Esophagus squamous epithelium (tissue), 5 donors: ENCODE measurements at regions not wholly inside any gene's neighbourhood (a gene's known extent, or its start where the extent isn't known, plus 50 kb on each side); places are given as distances from the start of the nearest gene placed in this dataset.

Experiments
- DNase-seq: peaks from one replicate; lab custom pipeline; 2025; lab: John Stamatoyannopoulos, UW
- H3K27ac ChIP-seq, 4 donors: fragments of 200-600 bp; sonication (generic); one replicate each; pipeline ENCODE4 v1.5.1; 2016 to 2019; ENCODE audit warnings: mild to moderate bottlenecking in 1 of 4
- H3K27me3 ChIP-seq, 4 donors: fragments of 200-600 bp; sonication (generic); 1 replicate in 3 of 4; 2 replicates in 1 of 4; pipeline versions ENCODE4 v1.5.1 to v1.6.0; 2017 to 2021; ENCODE audit warnings: antibody characterized with exemption in 1 of 4
- H3K36me3 ChIP-seq, 3 donors: fragments of 200-600 bp; sonication (generic); one replicate each; pipeline ENCODE4 v1.5.1; 2016 to 2019
- H3K4me1 ChIP-seq, 3 donors: fragments of 200-600 bp; sonication (generic); one replicate each; pipeline ENCODE4 v1.5.1; 2017 to 2019
- H3K4me3 ChIP-seq, 4 donors: fragments of 200-600 bp; sonication (generic); 1 replicate in 3 of 4; 2 replicates in 1 of 4; pipeline ENCODE4 v1.5.1; 2016 to 2019; ENCODE audit warnings: mild to moderate bottlenecking in 2 of 4, moderate library complexity in 1 of 4
- H3K9me3 ChIP-seq, 3 donors: fragments of 200-600 bp; sonication (generic); one replicate each; pipeline ENCODE4 v1.5.1; 2016 to 2019
- CTCF ChIP-seq, 6 experiments: fragments of 450-650 bp in 4 of 6; fragments of 200-600 bp in 2 of 6; sonication (generic) in 2 of 6; IDR thresholded peaks; one replicate each; pipeline ENCODE4 v1.5.1; 2016 to 2019; ENCODE audit warnings: antibody characterized with exemption in 6 of 6, mild to moderate bottlenecking in 4 of 6, moderate library complexity in 4 of 6
- POLR2A ChIP-seq, 4 donors: fragments of 450-650 bp; IDR thresholded peaks; one replicate each; pipeline ENCODE4 v1.6.1; 2017; ENCODE audit warnings: antibody characterized with exemption in 4 of 4, mild to moderate bottlenecking in 4 of 4, moderate library complexity in 3 of 4
- WGBS, 2 donors: methylation state at CpG; one replicate each; pipeline ENCODE4 v1.1.5; 2018; 5-methylcytosine and 5-hydroxymethylcytosine counted together
- intact Hi-C: fragments of 100-400 bp; cut with DNase I; formaldehyde crosslinking; loops from one replicate; pipeline ENCODE4 v1.15.0; 2022
- donor health status: DM: yes; HTN: yes; CAD: no.

- no peak for DNase-seq
- Histone ChIP-seq H3K36me3 (no peaks in the 10 kb centered on the region), H3K9me3 (no peaks in the 10 kb centered on the region), H3K4me1 (no peaks in the 10 kb centered on the region), H3K27ac (no peak overlapping the region), H3K4me3 (no peak overlapping the region), H3K27me3 (peaks cover 0 to 26% (median 0%) of the 10 kb centered on the region in 4 donors)
- WGBS, 2 donors: 50 to 52% methylated on average over 5 of the region's 5 CpGs
- intact Hi-C loops: no loop called here
- no peak for TF ChIP-seq POLR2A (IDR thresholded peaks at IDR 0.05)
- no peak for TF ChIP-seq CTCF (IDR thresholded peaks at IDR 0.05)
Observed at GRCh38 chr15:88746451-88746850, 56.8 kb upstream of the ACAN start.

GRCh38 chr15:88747111-88747510, 56.1 kb upstream of the ACAN start:
- Histone ChIP-seq H3K9me3 (no peaks in the 10 kb centered on the region), H3K4me1 (no peaks in the 10 kb centered on the region), H3K27ac (no peak overlapping the region), H3K27me3 (peaks cover 0 to 20% (median 0%) of the 10 kb centered on the region in 4 donors), H3K4me3 (no peak overlapping the region), H3K36me3 (no peaks in the 10 kb centered on the region)
- intact Hi-C loops: no loop called here
- WGBS, 2 donors: 46 to 60% methylated on average over 1 of the region's 1 CpG
- TF ChIP-seq POLR2A (IDR thresholded peaks at IDR 0.05) (no peak), CTCF (IDR thresholded peaks at IDR 0.05) (no peak)
- DNase-seq: no peak

GRCh38 chr15:88747631-88748030, 55.6 kb upstream of the ACAN start:
- Histone ChIP-seq H3K4me1 (no peaks in the 10 kb centered on the region), H3K27ac (no peak overlapping the region), H3K36me3 (no peaks in the 10 kb centered on the region), H3K9me3 (no peaks in the 10 kb centered on the region), H3K4me3 (no peak overlapping the region), H3K27me3 (peaks cover 0 to 14% (median 0%) of the 10 kb centered on the region in 4 donors)
- TF ChIP-seq POLR2A (IDR thresholded peaks at IDR 0.05): no peak
- TF ChIP-seq CTCF (IDR thresholded peaks at IDR 0.05): no peak
- 53 to 63% methylated on average over 2 of the region's 2 CpGs for WGBS, 2 donors
- no peak for DNase-seq
- intact Hi-C loops: no loop called here

- DNase-seq: no peak
- Histone ChIP-seq H3K4me1 (no peaks in the 10 kb centered on the region), H3K36me3 (no peaks in the 10 kb centered on the region), H3K27me3 (peaks cover 0 to 13% (median 0%) of the 10 kb centered on the region in 4 donors), H3K4me3 (no peak overlapping the region), H3K9me3 (no peaks in the 10 kb centered on the region), H3K27ac (no peak overlapping the region)
- intact Hi-C loops: no loop called here
- no peak for TF ChIP-seq CTCF (IDR thresholded peaks at IDR 0.05)
- 46 to 58% methylated on average over 3 of the region's 3 CpGs for WGBS, 2 donors
Observed at GRCh38 chr15:88748081-88748480, 55.2 kb upstream of the ACAN start.

GRCh38 chr15:88748651-88749050, 54.6 kb upstream of the ACAN start:
- TF ChIP-seq POLR2A (IDR thresholded peaks at IDR 0.05) (no peak), CTCF (IDR thresholded peaks at IDR 0.05) (no peak)
- intact Hi-C loops: no loop called here
- Histone ChIP-seq H3K27me3 (peaks cover 0 to 13% (median 0%) of the 10 kb centered on the region in 4 donors), H3K4me3 (no peak overlapping the region), H3K36me3 (no peaks in the 10 kb centered on the region), H3K9me3 (no peaks in the 10 kb centered on the region), H3K27ac (no peak overlapping the region), H3K4me1 (no peaks in the 10 kb centered on the region)
- DNase-seq: no peak
- WGBS, 2 donors: 52 to 68% methylated on average over 2 of the region's 2 CpGs
